ENCODE measurements at regions not wholly inside any gene's neighbourhood (a gene's known extent, or its start where the extent isn't known, plus 50 kb on each side); places are given as distances from the start of the nearest gene placed in this dataset.

- DNase-seq (ENCODE audit: insufficient read length, low spot score, missing footprints), result peak; percentile 96
Observed at GRCh38 chr2:118774458-118775133, 72.9 kb downstream of the EN1 start.

GRCh38 chr2:118773826-118774225 is 73.6 kb downstream of the EN1 start:
- Histone ChIP-seq H3K4me3 (ENCODE audit: insufficient read depth, low read length) (peak overlapping the region; percentile 76), H3K4me1 (ENCODE audit: insufficient read depth, low read length) (peaks cover 4% of the 10 kb centered on the region), H3K36me3 (ENCODE audit: insufficient read depth, low read length) (no peaks in the 10 kb centered on the region), H2AFZ (ENCODE audit: low read length) (no peak overlapping the region), H3K27me3 (ENCODE audit: insufficient read depth, low read length) (peaks cover 31% of the 10 kb centered on the region), H3K4me2 (ENCODE audit: insufficient read depth, low read length) (peak overlapping the region; percentile 99), H3K9me3 (ENCODE audit: low read depth, low read length) (no peaks in the 10 kb centered on the region), H3K27ac (ENCODE audit: low read depth, low read length) (no peak overlapping the region), H4K20me1 (ENCODE audit: insufficient read depth, low read length) (no peaks in the 10 kb centered on the region), H3K79me2 (ENCODE audit: insufficient read depth, low read length) (no peaks in the 10 kb centered on the region)
- no peak for DNase-seq (ENCODE audit: insufficient read length, low spot score, missing footprints)
- TF ChIP-seq CTCF (IDR thresholded peaks at IDR 0.05; ENCODE audit: extremely low read depth, low read depth, low read length), result no peak

More at GRCh38 chr2:118774458-118775133, 72.9 kb downstream of the EN1 start:
- Histone ChIP-seq H3K27ac (ENCODE audit: low read depth, low read length) (no peak overlapping the region), H3K9me3 (ENCODE audit: low read depth, low read length) (no peaks in the 10 kb centered on the region), H4K20me1 (ENCODE audit: insufficient read depth, low read length) (no peaks in the 10 kb centered on the region), H3K27me3 (ENCODE audit: insufficient read depth, low read length) (peaks cover 31% of the 10 kb centered on the region), H3K4me3 (ENCODE audit: insufficient read depth, low read length) (peak overlapping the region; percentile 76), H3K4me1 (ENCODE audit: insufficient read depth, low read length) (peaks cover 4% of the 10 kb centered on the region), H3K4me2 (ENCODE audit: insufficient read depth, low read length) (peak overlapping the region; percentile 99), H3K79me2 (ENCODE audit: insufficient read depth, low read length) (no peaks in the 10 kb centered on the region), H3K36me3 (ENCODE audit: insufficient read depth, low read length) (no peaks in the 10 kb centered on the region), H2AFZ (ENCODE audit: low read length) (peak overlapping the region; percentile 94)
- TF ChIP-seq CTCF (IDR thresholded peaks at IDR 0.05; ENCODE audit: extremely low read depth, low read depth, low read length), result no peak

GRCh38 chr2:118772487-118773200 is 74.8 kb downstream of the EN1 start:
- Histone ChIP-seq H4K20me1 (ENCODE audit: insufficient read depth, low read length) (no peaks in the 10 kb centered on the region), H3K27ac (ENCODE audit: low read depth, low read length) (no peak overlapping the region), H3K36me3 (ENCODE audit: insufficient read depth, low read length) (no peaks in the 10 kb centered on the region), H3K79me2 (ENCODE audit: insufficient read depth, low read length) (no peaks in the 10 kb centered on the region), H2AFZ (ENCODE audit: low read length) (no peak overlapping the region), H3K4me2 (ENCODE audit: insufficient read depth, low read length) (no peak overlapping the region), H3K9me3 (ENCODE audit: low read depth, low read length) (no peaks in the 10 kb centered on the region), H3K4me3 (ENCODE audit: insufficient read depth, low read length) (no peak overlapping the region), H3K4me1 (ENCODE audit: insufficient read depth, low read length) (peaks cover 4% of the 10 kb centered on the region), H3K27me3 (ENCODE audit: insufficient read depth, low read length) (peaks cover 33% of the 10 kb centered on the region)
- TF ChIP-seq CTCF (IDR thresholded peaks at IDR 0.05; ENCODE audit: extremely low read depth, low read depth, low read length), result no peak
- DNase-seq (ENCODE audit: insufficient read length, low spot score, missing footprints), result no peak

- no peak for DNase-seq (ENCODE audit: insufficient read length, low spot score, missing footprints)
- no peak overlapping the region for H3K27ac ChIP-seq (ENCODE audit: low read depth, low read length)
- TF ChIP-seq CTCF (IDR thresholded peaks at IDR 0.05; ENCODE audit: extremely low read depth, low read depth, low read length), result no peak
- H3K4me1 ChIP-seq (ENCODE audit: insufficient read depth, low read length), result peaks cover 4% of the 10 kb centered on the region
- no peaks in the 10 kb centered on the region for H4K20me1 ChIP-seq (ENCODE audit: insufficient read depth, low read length)
- no peaks in the 10 kb centered on the region for H3K79me2 ChIP-seq (ENCODE audit: insufficient read depth, low read length)
- no peak overlapping the region for H2AFZ ChIP-seq (ENCODE audit: low read length)
- peaks cover 29% of the 10 kb centered on the region for H3K27me3 ChIP-seq (ENCODE audit: insufficient read depth, low read length)
- no peak overlapping the region for H3K4me3 ChIP-seq (ENCODE audit: insufficient read depth, low read length)
- no peaks in the 10 kb centered on the region for H3K36me3 ChIP-seq (ENCODE audit: insufficient read depth, low read length)
- H3K9me3 ChIP-seq (ENCODE audit: low read depth, low read length), result no peaks in the 10 kb centered on the region
- H3K4me2 ChIP-seq (ENCODE audit: insufficient read depth, low read length), result no peak overlapping the region
Observed at GRCh38 chr2:118769707-118770400, 77.6 kb downstream of the EN1 start.
